GM20000 (cell line): ENCODE measurements at regions not wholly inside any gene's neighbourhood (a gene's known extent, or its start where the extent isn't known, plus 50 kb on each side); places are given as distances from the start of the nearest gene placed in this dataset.

Source experiments
- DNase-seq: peaks from one replicate; pipeline ENCODE4 v3.0.0; 2012; ENCODE audit warnings: low spot score
- TF ChIP-seq, protein P1 (sequence below): IDR thresholded peaks from 2 replicates; pipeline ENCODE4 v1.5.1; 2012; ENCODE audit warnings: mild to moderate bottlenecking, control low read depth; ENCODE audit errors: extremely low read depth, missing control alignments

GRCh38 chr1:224061436-224061835 is 52.5 kb upstream of the FBXO28 start:
- no peak for DNase-seq
- TF ChIP-seq, protein P1, sequence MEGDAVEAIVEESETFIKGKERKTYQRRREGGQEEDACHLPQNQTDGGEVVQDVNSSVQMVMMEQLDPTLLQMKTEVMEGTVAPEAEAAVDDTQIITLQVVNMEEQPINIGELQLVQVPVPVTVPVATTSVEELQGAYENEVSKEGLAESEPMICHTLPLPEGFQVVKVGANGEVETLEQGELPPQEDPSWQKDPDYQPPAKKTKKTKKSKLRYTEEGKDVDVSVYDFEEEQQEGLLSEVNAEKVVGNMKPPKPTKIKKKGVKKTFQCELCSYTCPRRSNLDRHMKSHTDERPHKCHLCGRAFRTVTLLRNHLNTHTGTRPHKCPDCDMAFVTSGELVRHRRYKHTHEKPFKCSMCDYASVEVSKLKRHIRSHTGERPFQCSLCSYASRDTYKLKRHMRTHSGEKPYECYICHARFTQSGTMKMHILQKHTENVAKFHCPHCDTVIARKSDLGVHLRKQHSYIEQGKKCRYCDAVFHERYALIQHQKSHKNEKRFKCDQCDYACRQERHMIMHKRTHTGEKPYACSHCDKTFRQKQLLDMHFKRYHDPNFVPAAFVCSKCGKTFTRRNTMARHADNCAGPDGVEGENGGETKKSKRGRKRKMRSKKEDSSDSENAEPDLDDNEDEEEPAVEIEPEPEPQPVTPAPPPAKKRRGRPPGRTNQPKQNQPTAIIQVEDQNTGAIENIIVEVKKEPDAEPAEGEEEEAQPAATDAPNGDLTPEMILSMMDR, result no peak

GRCh38 chr1:224059897-224060427 is 53.9 kb upstream of the FBXO28 start:
- TF ChIP-seq, protein P1, result no peak
- DNase-seq, result no peak

- TF ChIP-seq, protein P1, result no peak
- no peak for DNase-seq
Observed at GRCh38 chr1:224058303-224058702, 55.6 kb upstream of the FBXO28 start.

DNA sequence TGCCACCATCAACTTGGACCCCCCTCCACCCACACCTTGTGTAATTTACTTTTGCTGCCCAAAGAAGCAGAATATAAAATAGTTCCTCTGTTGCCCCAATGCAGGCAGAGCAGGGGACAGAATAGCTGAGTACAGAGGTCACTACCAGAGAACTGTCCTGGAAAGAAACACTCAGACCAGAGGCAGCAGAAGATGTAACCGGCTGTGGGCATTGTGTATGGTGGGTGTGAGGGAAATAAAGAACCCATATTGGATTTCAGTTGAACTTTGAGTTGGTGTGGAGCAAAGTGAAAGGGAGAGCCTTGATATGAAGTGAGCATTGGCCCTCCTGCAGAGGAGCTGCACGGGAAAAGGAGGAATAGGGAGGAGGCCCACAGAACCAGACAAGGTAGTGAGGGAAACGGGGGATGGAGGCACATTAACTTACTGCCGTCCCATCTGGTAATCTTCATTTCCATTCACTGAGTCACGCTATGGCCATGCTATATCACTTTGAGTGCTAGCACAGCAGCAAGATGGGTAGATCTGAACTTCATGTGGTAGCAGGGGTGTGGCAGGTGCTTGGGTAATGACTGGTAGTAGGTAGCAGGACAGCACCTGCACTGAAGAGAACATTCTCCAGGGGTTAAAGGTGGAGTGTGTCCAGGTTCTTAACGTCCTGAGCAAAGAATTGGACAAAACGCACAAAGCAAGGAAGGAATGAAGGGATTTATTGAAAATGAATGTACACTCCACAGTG is 56.3 kb upstream of the FBXO28 start:
- DNase-seq, result no peak
- TF ChIP-seq, protein P1, result no peak

DNA sequence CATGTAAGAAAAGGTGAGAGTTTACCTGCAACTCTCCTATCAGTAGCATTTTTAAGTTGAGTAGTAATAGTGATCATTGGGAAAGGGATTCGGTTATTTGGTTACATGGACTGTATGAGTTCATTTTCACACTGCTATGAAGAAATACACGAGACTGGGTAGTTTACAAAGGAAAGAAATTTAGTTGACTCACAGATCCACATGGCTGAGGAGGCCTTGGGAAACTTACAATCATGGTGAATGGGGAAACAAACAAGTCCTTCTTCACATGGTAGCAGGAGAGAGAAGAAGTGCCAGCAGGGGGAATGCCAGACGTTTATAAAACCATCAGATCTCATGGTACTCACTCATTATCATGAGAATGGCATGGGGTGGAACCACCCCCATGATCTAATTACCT is 59.3 kb upstream of the FBXO28 start:
- DNase-seq, result no peak
- TF ChIP-seq, protein P1, result no peak

GRCh38 chr1:224054012-224054411 is 59.9 kb upstream of the FBXO28 start:
- DNase-seq, result no peak
- TF ChIP-seq, protein P1, result no peak

DNA sequence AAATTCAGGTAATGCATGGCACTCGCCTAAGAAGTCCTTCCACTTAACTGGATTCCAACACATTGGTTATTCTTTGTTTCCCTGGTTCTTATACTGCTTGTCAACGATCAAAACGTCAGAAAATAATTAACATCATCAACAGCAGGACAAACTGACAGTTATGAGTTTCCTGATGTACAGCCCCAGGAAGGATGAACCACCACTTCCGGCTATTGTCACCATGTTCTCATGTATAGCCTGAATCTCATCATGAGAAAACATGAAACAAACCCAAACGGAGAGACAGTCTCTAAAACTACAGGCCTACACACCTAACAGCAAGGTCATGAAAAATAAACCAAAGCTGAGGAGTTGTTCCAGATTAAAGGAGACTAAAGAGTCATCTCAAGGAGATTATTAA is 60.5 kb upstream of the FBXO28 start:
- TF ChIP-seq, protein P1, result no peak
- no peak for DNase-seq
